GM19328 (cell line): ENCODE measurements at regions not wholly inside any gene's neighbourhood (a gene's known extent, or its start where the extent isn't known, plus 50 kb on each side); places are given as distances from the start of the nearest gene placed in this dataset.
"Not testable (repeated sequence)": the region's sequence is repeated elsewhere in the genome, so short reads cannot be mapped to it uniquely, and the experiment has no call there.

Source experiments
- ATAC-seq: cut with Tn5 transposase; IDR thresholded peaks from one replicate; pipeline ENCODE4 v1.9.1; 2021; ENCODE audit warnings: mild to moderate bottlenecking, moderate library complexity; ENCODE audit not compliant: unreplicated experiment

DNA sequence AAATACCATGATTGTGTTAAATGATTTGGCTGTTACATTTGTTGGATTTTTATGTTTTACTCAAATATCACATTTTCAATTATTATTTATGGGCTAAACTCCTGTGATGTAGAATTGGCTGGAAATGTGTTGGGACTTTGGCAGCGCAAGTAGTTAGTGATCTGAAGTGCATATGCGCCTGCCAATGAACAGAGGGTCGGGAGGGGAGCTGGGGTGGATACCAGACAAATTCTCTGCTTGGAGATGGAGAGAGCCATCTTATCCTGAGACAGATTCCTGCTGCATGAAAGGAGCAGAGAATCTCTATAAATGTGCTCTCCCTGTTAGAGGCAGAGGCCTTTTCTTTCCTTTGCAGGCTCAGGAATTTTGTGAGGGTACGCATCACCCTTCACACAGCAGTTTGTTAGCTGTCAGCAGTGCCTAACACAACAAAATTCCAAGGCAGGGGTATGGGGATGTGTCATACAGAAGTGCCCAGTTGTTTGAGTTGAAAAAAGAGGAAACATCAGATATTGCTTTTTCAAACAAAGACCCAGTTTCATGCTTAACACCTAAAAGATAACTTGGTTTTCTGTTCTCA lies 489.1 kb downstream of the CSNK1G3 start:
- no peak for ATAC-seq

DNA sequence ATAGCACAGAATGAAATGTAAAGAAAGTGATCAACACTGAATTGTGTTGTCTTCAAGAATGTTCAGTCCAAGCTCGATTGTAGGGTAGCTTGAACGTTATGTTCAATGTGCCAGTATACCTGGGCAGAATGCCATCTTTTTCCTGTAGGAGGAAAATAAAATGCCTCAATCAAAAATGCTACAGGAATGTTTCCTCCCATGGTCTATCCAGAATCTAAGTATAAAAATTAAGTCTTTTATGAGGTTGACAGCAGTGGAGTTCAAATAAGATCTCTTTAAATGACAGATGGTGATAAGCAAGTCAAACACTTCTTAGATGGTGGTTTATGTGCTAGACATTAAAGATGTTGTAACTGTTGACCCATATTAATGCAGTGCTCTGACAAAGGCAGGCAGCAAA lies 488.6 kb downstream of the CSNK1G3 start:
- no peak for ATAC-seq

DNA sequence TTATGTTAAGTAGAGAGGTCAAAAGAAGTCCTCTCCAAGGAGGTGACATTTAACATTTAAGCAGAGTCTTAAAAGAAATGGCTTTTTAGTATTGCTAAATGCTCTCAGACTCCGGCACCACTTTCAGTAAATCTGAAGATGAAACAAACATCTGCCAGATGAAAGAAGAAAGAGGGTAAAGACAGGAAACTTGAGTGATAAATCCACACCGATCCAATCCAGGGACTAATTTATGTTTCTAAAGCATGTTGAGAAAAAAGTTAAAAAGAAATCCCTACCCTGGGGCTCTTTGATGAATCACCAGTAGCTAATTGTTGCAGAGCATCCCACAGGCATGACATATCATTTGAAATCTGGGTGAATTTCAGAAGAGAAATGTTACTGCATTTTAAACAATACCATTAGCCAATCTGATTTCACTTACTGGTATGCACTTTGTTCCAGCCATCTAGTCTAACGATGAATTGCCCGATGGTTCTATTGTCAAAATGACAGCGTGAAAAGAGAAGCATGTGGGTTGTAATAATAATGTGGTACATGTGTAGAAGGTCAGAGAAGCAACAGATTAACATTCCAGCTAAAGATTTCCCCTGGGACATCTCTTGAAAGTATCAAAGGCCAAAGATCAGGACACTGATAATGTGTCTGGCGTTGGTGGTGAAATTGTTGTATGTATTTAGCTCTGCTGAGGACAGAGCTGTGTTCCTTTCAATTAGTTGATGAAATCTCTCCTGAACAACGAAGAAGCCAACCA lies 485.7 kb downstream of the CSNK1G3 start:
- ATAC-seq, result no peak

DNA sequence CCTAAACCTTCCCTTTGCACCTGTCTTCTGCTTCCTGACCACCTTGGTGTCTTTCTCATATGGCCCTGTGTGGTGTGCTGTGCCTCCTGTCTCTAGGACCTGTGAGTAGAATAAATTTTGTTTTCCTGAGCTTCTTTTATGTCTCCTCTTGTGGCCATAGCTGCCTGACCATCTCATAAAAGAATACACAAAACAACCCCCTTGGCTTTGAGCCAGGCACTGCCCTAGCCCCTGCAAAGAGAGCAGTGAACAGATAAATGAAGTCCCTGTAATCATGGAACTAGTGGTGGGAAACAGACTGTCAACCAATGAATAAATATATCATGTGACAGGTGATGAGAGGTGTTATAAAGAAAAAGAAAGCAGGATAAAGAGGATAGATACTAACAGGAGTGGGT lies 485.1 kb downstream of the CSNK1G3 start:
- no peak for ATAC-seq

DNA sequence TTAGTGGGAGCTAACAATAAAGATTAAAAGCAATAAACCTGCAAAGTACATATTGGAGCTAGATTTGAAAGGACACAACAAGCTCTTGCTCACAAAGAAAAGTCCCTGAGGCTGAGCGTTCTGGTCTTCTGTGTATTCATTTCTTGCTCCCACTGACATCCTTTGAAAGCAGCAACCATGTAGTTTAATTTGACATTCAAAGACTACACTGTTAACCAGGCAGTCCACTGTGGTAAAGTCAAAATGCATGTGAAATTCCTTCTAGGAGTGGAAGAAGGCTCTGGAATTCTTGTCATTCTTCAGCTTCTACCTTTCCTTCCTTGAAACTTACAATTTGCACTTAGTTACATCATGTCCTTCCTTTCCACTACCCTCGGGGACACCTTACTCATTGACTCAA lies 480.7 kb downstream of the CSNK1G3 start:
- ATAC-seq, result no peak

DNA sequence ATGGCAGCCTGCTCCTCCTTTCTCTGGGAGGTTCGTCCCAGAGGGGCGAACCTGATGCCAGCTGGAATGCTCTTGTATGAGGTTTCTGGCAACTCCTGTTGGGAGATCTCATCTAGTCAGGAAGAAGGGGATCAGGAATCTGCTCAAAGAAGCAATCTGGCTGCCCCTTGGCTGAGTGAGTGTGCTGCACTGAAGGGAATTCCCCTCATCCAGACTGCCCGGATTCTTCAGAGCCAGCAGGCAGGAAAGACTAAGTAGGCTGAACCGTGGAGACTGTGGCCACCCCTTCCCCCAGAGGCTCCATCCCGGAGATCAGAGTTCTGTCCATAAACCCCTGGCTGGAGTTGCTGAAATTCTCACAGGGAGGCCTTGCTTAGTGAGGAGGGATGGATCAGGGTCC lies 476.0 kb downstream of the CSNK1G3 start:
- no peak for ATAC-seq

DNA sequence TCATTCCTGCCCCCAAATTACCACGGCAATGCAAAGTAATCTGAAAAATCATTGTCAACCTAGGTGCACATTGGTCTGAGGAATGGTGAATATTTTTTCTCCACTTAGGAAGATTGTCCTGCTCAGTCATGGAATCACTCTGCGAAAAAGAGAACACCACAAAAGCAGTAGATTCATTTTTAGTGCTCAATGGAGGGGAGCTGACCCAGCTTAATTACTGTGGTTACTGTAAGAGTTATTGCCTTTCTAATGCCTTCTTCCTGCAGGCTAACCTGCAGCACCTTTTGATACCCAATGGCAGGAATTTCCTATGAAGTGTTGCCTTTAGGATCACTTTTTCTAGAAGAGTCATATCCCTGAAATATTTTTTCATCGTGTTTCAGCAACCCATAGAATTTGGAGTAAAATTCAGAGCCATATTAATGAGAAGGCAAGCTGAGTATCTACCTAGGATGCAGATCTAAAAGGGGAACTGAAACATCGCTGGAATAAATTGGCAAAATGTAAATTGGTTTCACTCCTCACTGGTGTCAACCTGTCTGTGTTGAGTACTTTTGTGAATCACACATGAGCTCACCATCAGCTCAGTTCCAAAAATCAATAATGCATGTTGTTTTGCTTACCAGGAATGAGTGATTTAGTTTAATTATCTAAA lies 464.5 kb downstream of the CSNK1G3 start:
- peak; percentile 78 for ATAC-seq

DNA sequence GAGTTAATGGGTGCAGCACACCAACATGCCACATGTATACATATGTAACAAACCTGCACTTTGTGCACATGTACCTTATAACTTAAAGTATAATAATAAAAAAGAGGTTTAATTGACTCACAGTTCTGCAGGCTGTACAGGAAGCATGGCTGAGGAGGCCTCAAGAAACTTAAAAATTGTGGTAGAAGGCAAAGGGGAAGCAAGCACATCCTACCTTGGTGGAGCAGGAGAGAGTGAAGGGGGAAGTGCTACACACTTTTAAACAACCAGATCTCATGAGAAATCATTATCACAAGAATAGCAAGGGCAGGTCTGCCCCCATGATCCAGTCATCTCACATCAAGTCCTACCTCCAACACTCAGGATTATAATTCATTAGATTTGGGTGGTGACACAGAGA lies 463.5 kb downstream of the CSNK1G3 start:
- ATAC-seq, result not testable (repeated sequence)

DNA sequence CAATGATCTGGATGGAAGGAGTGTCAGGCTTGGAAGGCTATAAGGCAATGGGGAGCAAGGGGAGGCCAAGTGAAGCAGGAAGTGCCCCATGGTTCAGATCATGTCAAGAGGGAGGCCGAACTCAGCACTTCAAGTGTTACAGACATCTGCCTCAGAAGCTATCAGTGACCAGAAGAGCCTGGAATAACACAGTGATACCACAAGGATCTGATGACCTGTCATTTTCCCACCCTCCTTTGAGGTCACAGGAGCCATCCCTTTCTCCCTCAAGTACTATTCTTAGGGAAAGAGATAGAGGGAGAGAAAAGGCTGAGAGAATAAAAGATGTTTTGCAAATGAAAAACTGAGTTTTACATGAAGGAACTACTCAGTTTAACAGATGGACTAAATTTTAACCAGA lies 454.8 kb downstream of the CSNK1G3 start:
- no peak for ATAC-seq

DNA sequence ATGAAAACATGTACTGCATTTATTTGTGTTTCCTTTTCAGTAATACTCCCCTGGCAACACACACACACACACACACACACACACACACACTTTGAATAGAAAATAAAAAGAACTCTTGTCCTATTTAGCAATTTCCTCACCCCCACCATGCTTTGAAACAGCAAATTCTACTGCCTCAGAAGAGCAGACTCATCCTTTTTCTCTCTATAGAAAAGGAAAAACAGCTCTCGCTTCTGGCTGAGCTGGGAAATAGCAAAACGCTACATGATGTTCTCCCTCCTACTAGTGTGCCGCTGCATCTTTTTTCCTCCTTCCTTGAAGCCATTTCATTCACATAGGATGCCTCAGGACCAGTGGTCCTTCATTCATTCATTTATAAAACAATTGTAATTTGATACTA lies 453.6 kb downstream of the CSNK1G3 start:
- no peak for ATAC-seq

DNA sequence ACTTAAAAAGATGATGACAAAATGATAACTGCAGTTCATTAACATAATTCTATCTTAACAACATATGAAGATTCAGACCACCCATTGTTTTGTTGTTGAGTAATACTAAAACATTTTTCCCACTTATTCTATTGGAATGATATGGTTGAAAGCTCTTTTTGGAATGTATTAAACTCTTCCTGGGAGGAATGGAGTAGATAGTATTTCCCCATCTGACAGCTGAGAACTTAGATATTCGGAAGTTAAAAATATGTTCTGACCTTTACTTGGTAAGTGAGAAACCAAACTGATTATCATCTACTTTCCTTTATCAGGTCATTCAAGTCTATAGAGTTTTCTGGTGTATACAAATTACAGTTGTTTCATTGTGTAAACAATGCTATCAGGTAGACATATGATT lies 452.9 kb downstream of the CSNK1G3 start:
- no peak for ATAC-seq

DNA sequence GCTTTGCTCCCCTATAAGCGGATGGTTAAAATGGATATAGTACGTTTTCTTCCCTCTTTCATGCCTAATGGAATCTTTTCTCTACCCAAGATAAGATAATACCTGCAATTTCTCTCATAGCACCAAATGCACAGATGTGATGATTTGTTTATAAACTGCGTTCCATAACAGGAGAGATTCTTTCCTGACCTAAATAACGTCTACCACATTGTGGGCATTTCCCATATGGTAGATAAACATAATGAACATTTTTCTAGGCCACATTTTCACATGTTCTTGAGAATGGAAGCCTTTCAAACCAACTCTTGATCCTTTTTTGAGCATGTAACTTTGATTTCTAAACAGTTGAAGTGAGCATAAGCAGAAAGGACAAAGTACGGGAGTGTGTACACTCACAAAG lies 448.5 kb downstream of the CSNK1G3 start:
- no peak for ATAC-seq

DNA sequence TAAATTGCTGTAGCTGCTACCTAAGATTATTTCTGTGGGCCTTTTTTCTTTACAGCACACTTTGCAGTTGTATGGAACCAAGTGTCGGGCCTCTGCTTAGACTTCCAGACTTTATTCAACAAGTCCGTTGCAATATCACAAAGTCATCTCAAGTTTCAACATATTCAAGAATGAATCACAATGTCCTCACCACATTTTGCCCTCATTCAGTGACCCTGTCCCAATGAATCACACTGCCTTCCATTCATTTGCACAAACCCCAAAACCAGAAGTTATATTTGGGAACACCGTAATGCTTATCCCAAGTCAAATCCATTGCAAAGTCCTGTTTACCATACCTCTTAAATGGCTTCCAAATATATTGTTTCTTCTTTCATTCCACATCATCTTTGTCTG lies 439.6 kb downstream of the CSNK1G3 start:
- ATAC-seq, result no peak

DNA sequence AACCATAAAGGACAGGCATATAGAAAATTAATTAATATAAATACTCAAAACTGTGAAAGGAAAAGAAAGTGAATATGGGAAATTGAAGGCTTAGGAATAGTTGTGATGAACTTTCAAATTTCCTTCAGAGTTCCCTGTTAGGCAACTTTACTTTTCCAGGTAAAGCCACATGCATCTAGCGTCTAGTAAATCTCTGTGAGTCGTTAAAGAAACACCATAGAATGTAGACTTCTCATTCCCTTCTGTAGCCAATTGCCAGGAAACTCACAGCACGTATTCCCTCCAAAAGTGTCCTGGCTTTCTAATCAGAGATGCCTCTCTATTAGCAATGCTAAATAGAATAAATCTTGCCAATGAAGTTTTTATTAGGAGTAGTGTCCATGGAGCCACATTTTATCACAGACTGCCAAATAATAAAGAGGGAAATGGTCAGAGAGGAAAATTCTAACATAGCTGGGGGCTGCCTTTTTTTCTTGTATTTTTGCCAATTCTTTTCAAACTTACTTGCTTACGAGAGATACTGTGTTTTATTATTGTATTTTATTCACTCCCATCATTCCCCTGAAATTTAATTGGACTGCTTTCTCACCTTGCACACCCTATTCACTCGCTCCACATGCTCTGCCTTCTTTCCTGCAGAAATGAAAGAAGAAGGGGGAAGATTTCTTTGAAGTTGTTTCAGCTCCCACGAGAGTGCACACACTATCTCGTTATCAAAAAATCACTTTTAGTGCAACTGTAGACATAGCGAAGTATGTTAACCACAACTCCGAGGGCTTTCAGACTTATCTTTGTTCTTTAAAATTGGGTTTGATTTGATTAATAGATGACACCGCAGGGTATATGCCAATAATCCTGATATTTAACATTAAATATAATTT lies 439.0 kb downstream of the CSNK1G3 start:
- ATAC-seq, result no peak

DNA sequence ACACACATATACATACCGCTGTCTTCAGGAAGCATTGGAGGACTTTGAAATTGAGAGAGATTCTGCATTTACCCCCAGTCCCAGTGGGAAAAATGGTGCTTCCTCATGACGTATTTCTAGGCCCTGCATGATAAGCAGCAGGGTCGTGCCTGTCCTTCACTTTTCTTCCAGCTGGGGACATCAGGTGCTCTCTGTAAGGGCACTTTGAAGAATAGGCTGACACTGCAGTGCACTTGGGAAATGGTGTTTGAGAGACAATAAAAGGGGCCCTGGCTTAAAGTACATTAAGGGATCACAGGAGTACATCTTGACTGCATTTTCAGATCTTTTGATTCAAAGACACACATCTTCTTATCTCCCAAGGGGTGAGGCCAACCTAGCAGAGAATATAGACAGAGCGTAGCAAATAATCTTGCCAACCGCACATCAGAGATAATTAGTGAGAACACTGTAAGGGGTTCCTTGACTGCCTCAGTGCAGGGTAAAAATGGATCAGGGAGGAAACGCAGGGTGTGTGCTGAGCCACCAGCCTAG lies 437.9 kb downstream of the CSNK1G3 start:
- no peak for ATAC-seq

DNA sequence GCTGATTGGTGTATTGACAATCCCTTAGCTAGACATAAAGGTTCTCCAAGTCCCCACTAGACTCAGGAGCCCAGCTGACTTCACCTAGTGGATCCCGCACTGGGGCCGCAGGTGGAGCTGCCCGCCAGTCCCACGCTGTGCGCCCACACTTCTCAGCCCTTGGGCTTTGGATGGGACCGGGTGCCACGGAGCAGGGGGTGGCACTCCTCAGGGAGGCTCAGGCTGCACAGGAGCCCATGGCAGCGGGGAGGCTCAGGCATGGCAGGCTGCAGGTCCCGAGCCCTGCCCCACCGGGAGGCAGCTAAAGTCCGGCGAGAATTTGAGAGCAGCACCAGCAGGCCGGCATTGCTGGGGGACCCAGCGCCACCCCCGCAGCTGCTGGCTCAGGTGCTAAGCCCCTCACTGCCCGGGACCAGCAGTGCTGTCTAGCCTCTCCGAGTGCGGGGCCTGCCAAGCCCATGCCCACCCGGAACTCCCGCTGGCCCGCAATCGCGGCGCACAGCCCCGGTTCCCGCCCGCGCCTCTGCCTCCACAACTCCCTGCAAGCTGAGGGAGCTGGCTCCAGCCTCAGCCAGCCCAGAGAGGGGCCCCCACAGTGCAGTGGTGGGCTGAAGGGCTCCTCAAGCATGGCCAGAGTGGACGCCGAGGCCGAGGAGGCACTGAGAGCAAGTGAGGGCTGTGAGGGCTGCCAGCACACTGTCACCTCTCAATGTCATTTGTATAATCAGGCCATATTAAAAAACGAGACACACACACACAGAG lies 437.2 kb downstream of the CSNK1G3 start:
- ATAC-seq, result no peak

DNA sequence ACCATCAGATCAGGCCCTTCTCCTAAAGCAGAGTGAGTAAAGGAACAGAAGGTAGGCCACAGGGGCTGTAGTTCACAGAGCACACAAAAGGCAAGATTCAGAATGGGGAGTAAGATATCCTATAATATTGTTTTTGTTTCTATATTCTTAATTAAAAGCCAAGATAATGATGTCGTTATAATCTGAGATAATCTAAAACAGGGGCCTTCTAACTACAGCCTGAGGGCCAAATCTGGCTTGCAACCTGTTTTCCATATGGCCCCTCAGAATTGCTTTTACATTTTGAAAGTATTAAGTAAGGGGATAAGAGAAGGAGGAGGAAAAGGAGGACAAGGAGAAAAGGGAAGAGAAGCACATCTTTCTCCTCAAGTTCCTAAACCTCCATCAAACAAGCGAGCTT lies 435.8 kb downstream of the CSNK1G3 start:
- no peak for ATAC-seq

DNA sequence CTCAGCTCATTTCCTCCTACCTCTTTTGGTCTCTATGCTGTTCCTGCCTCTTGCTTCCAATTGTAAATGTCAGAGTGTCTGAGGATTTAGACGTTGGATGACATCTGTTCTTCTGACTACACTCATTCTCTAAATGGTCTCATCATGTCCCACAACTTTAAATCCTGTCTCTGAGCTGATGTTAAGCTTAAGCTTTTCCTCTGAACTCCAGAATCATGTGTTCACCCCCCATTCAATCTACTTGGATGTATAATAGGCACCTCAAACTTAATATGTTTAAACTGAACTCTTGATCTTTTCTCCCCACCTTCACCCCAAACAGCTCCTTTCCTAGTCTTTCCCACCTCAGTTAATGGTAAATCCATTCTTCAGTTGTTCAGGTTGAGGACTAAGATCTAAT lies 433.6 kb downstream of the CSNK1G3 start:
- no peak for ATAC-seq

DNA sequence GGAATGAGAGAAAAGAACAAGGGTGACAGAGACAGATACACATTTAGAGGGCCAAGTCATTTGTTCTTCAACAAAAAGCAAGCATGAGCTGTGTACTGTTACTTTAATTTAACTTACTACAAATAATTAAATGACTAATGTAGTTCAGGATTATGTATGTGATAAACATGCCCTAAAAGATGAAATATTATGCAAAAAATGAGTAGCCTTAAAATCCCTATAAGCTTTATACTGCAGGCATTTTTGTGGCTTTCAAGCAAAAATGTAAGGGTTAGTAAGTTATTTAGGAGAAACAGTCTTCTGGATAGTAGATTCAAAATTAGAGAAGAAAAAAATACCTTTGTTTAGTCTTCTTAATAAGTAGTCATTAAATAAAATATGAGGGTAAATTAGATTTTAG lies 431.2 kb downstream of the CSNK1G3 start:
- no peak for ATAC-seq

DNA sequence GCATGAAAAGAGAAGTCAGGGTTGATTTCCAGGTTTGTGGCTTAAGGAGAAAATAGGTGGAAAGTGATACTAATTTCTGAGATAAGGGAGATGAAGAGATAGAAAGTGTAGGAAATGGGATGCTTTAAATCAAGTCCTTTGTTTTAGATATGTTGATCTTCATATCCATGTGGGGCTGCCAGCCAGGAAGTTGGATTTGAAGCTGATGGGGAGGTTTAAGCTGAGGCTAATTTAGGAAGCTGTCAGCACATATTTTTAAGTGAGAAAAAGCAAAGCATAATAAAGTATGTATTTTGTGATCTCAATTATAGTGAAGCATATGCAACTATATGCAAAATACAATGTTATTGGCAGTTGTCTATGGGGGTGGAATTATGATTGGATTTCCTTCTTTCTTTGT lies 428.4 kb downstream of the CSNK1G3 start:
- no peak for ATAC-seq
